Neural cell (in vitro differentiated cells): ENCODE measurements at regions not wholly inside any gene's neighbourhood (a gene's known extent, or its start where the extent isn't known, plus 50 kb on each side); places are given as distances from the start of the nearest gene placed in this dataset.
"Not testable (repeated sequence)": the region's sequence is repeated elsewhere in the genome, so short reads cannot be mapped to it uniquely, and the experiment has no call there.

Experiments used
- H2AFZ ChIP-seq: fragments of 200-600, 300-800 bp; sonication (generic), shearing (Covaris generic); 2 replicates; pipeline ENCODE4 v1.6.0; 2014; ENCODE audit warnings: low read depth, mild to moderate bottlenecking, antibody characterized with exemption, low read length, moderate library complexity
- H3F3A ChIP-seq: fragments of 200-600 bp; shearing (Covaris generic); 2 replicates; pipeline ENCODE4 v1.6.1; 2016; ENCODE audit warnings: mild to moderate bottlenecking, moderate library complexity, mixed read lengths, antibody characterized with exemption, low read length; ENCODE audit not compliant: insufficient read depth, poor library complexity, severe bottlenecking
- H3K27ac ChIP-seq: fragments of 200-600, 300-800 bp; sonication (generic), shearing (Covaris generic); 2 replicates; pipeline ENCODE4 v1.5.1; 2014; ENCODE audit warnings: mild to moderate bottlenecking, low read length, moderate library complexity
- H3K27me3 ChIP-seq: fragments of 300-800, 200-600 bp; sonication (generic), shearing (Covaris generic); 2 replicates; pipeline ENCODE4 v1.6.0; 2014; ENCODE audit warnings: mild to moderate bottlenecking, low read depth, low read length, moderate library complexity; ENCODE audit not compliant: insufficient read depth
- H3K36me3 ChIP-seq: fragments of 300-800, 200-600 bp; sonication (generic), shearing (Covaris generic); 2 replicates; pipeline ENCODE4 v1.5.1; 2014; ENCODE audit warnings: mild to moderate bottlenecking, antibody characterized with exemption, low read length, moderate library complexity; ENCODE audit not compliant: insufficient read depth
- H3K4me2 ChIP-seq: fragments of 300-800, 200-600 bp; sonication (generic), shearing (Covaris generic); 2 replicates; pipeline ENCODE4 v1.6.0; 2014; ENCODE audit warnings: mild to moderate bottlenecking, low read length
- H3K4me3 ChIP-seq: fragments of 300-800, 200-600 bp; sonication (generic), shearing (Covaris generic); 2 replicates; pipeline ENCODE4 v1.5.1; 2014; ENCODE audit warnings: mild to moderate bottlenecking, low read length, moderate library complexity
- H3K79me2 ChIP-seq: fragments of 200-600 bp; shearing (Covaris generic); replicated peaks from 2 replicates; pipeline ENCODE4 v1.6.0; 2014; ENCODE audit warnings: mild to moderate bottlenecking, low read length, moderate library complexity; ENCODE audit not compliant: insufficient read depth
- H3K9ac ChIP-seq: fragments of 300-800, 200-600 bp; sonication (generic), shearing (Covaris generic); 2 replicates; pipeline ENCODE4 v1.6.1; 2016; ENCODE audit warnings: mild to moderate bottlenecking, low read length, mixed read lengths
- H3K9me2 ChIP-seq: fragments of 200-600 bp; shearing (Covaris generic); 2 replicates; pipeline ENCODE4 v1.6.1; 2016; ENCODE audit warnings: mild to moderate bottlenecking, low read length, mixed read lengths; ENCODE audit not compliant: insufficient read depth
- H3K9me3 ChIP-seq: fragments of 200-600, 300-800 bp; sonication (generic), shearing (Covaris generic); 2 replicates; pipeline ENCODE4 v1.6.1; 2016; ENCODE audit warnings: mild to moderate bottlenecking, mixed run types, low read length, moderate library complexity, mixed read lengths
- H4K20me1 ChIP-seq: fragments of 200-600 bp; shearing (Covaris generic); 2 replicates; pipeline ENCODE4 v1.6.1; 2016; ENCODE audit warnings: mild to moderate bottlenecking, mixed run types; ENCODE audit not compliant: insufficient read depth
- EP300 ChIP-seq: fragments of 450-650 bp; conservative IDR thresholded peaks from 2 replicates; pipeline ENCODE4 v1.6.1; 2014; ENCODE audit warnings: antibody characterized with exemption, mild to moderate bottlenecking, moderate library complexity; ENCODE audit not compliant: poor library complexity, severe bottlenecking
- EZH2 ChIP-seq: fragments of 200-600, 300-800 bp; shearing (Covaris generic), sonication (generic); IDR thresholded peaks from 2 replicates; pipeline ENCODE4 v1.6.1; 2014; ENCODE audit warnings: antibody characterized with exemption, low read length, borderline replicate concordance, mild to moderate bottlenecking; ENCODE audit not compliant: insufficient read depth, poor library complexity, severe bottlenecking
- RAD21 ChIP-seq: fragments of 450-650 bp; conservative IDR thresholded peaks from 2 replicates; pipeline ENCODE4 v1.6.1; 2014; ENCODE audit warnings: antibody characterized with exemption, mild to moderate bottlenecking, moderate library complexity
- SMC3 ChIP-seq: fragments of 450-650 bp; conservative IDR thresholded peaks from 2 replicates; pipeline ENCODE4 v1.6.1; 2014; ENCODE audit warnings: antibody characterized with exemption, mild to moderate bottlenecking, moderate library complexity; ENCODE audit not compliant: poor library complexity
- TAF1 ChIP-seq: IDR thresholded peaks from 2 replicates; pipeline ENCODE4 v1.6.1; 2012; ENCODE audit warnings: low read depth
- TF ChIP-seq, protein P1 (sequence below): fragments of 450-650 bp; IDR thresholded peaks from 2 replicates; pipeline ENCODE4 v1.5.1; 2014; ENCODE audit warnings: antibody characterized with exemption, mild to moderate bottlenecking, moderate library complexity; ENCODE audit not compliant: poor library complexity, severe bottlenecking
- TF ChIP-seq, protein P2 (sequence below): IDR thresholded peaks from 2 replicates; pipeline ENCODE4 v1.6.1; 2012; ENCODE audit warnings: borderline replicate concordance

DNA sequence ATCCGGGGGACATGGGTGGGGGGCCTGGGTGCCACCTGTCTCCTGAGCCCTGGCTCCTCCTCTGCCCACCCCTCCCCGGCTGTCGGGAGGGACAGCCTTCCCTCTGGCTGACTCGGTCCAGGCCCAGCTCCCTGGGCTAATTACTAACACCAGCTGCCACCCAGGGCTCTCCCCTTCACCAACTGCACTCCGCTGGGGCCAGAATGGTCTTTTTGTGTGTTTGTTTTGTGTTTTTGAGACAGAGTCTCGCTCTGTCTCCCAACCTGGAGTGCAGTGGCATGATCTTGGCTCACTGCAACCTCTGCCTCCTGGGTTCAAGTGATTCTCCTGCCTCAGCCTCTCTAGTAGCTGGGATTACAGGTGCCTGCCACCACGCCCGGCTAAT, 126.9 kb upstream of the SMURF2 start:
- H3K4me2 ChIP-seq, H3F3A ChIP-seq, H3K4me3 ChIP-seq, H3K27me3 ChIP-seq, H3K79me2 ChIP-seq, H3K36me3 ChIP-seq, H3K9me3 ChIP-seq, H3K9me2 ChIP-seq, H2AFZ ChIP-seq, H4K20me1 ChIP-seq, H3K9ac ChIP-seq, H3K27ac ChIP-seq: not testable (repeated sequence)

DNA sequence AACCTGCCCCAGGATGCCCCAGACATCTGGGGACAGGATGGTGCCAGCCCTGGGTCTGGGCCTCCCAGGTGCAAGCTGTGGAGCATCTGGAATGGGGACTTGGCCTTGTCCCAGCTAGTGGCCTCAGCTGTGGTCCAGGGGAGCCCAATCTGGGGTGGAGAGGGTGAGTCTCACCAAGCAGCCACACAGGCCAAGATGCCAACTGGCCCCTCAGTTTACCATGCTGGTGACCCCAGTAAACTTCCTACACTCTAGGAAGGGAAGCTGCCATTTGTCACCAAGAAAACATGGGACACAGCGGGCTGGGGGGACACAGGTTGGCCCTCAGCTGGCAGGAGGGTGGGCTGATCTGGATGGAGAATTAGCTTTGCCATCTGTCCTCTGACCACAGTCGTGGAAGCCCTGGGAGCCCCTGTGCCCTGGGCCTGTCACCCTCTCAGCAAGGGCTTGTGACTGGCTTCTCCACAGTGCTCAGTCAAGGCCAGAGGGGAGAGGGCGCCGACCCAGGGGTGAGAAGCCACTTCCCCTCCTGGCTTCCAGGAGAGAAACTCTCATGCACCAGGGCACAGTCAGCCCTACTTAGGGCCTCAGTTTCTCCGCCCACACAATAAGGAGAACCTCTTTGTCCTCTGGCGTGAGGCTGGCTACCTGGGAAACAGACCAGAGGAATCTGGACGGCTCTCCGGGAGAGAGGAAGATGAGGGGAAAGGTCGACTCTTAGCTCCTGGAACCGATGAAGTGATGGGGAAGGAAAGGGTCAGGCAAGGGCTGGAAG, 126.4 kb upstream of the SMURF2 start:
- no peaks in the 10 kb centered on the region for H3K36me3 ChIP-seq

DNA sequence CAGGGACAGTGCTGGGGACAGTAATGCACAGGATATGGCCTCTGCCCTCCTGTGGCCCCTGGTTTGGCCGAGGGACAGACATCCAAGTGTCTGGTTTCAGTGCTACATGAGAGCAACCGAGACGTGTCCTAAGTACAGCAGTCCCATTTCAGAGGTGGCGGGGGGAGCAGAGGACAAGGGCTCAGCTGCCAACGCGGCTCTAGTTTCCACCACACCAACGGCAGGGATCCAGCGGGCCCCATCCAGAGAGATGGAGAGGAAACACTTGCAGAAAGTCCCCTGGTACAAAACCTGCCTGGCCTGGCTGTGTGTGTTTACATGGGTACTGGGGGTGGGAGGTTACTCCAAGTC, 125.8 kb upstream of the SMURF2 start:
- Histone ChIP-seq H3K9me2 (no peaks in the 10 kb centered on the region), H3K36me3 (no peaks in the 10 kb centered on the region), H3K27me3 (peaks cover under 1% of the 10 kb centered on the region), H3K79me2 (no peaks in the 10 kb centered on the region), H4K20me1 (no peaks in the 10 kb centered on the region), H2AFZ (no peak overlapping the region), H3K4me2 (no peak overlapping the region), H3F3A (no peaks in the 10 kb centered on the region), H3K9ac (no peak overlapping the region), H3K27ac (no peak overlapping the region), H3K9me3 (no peaks in the 10 kb centered on the region), H3K4me3 (no peak overlapping the region)
- no peak for TF ChIP-seq EZH2
- TF ChIP-seq SMC3 = no peak
- TF ChIP-seq, protein P1, sequence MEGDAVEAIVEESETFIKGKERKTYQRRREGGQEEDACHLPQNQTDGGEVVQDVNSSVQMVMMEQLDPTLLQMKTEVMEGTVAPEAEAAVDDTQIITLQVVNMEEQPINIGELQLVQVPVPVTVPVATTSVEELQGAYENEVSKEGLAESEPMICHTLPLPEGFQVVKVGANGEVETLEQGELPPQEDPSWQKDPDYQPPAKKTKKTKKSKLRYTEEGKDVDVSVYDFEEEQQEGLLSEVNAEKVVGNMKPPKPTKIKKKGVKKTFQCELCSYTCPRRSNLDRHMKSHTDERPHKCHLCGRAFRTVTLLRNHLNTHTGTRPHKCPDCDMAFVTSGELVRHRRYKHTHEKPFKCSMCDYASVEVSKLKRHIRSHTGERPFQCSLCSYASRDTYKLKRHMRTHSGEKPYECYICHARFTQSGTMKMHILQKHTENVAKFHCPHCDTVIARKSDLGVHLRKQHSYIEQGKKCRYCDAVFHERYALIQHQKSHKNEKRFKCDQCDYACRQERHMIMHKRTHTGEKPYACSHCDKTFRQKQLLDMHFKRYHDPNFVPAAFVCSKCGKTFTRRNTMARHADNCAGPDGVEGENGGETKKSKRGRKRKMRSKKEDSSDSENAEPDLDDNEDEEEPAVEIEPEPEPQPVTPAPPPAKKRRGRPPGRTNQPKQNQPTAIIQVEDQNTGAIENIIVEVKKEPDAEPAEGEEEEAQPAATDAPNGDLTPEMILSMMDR = no peak
- no peak for TF ChIP-seq RAD21
- TF ChIP-seq, protein P2, sequence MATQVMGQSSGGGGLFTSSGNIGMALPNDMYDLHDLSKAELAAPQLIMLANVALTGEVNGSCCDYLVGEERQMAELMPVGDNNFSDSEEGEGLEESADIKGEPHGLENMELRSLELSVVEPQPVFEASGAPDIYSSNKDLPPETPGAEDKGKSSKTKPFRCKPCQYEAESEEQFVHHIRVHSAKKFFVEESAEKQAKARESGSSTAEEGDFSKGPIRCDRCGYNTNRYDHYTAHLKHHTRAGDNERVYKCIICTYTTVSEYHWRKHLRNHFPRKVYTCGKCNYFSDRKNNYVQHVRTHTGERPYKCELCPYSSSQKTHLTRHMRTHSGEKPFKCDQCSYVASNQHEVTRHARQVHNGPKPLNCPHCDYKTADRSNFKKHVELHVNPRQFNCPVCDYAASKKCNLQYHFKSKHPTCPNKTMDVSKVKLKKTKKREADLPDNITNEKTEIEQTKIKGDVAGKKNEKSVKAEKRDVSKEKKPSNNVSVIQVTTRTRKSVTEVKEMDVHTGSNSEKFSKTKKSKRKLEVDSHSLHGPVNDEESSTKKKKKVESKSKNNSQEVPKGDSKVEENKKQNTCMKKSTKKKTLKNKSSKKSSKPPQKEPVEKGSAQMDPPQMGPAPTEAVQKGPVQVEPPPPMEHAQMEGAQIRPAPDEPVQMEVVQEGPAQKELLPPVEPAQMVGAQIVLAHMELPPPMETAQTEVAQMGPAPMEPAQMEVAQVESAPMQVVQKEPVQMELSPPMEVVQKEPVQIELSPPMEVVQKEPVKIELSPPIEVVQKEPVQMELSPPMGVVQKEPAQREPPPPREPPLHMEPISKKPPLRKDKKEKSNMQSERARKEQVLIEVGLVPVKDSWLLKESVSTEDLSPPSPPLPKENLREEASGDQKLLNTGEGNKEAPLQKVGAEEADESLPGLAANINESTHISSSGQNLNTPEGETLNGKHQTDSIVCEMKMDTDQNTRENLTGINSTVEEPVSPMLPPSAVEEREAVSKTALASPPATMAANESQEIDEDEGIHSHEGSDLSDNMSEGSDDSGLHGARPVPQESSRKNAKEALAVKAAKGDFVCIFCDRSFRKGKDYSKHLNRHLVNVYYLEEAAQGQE = no peak

More for the DNA sequence above, 126.4 kb upstream of the SMURF2 start:
- TF ChIP-seq, protein P2 = no peak
- TF ChIP-seq, protein P1 = no peak
- TF ChIP-seq TAF1 (no peak), RAD21 (no peak), SMC3 (no peak), EP300 (no peak)
- Histone ChIP-seq H3F3A (no peaks in the 10 kb centered on the region), H4K20me1 (no peaks in the 10 kb centered on the region), H3K4me2 (no peak overlapping the region), H3K27me3 (no peaks in the 10 kb centered on the region), H3K9me3 (no peaks in the 10 kb centered on the region), H3K9ac (no peak overlapping the region), H3K79me2 (no peaks in the 10 kb centered on the region), H3K9me2 (no peaks in the 10 kb centered on the region), H3K27ac (no peak overlapping the region), H2AFZ (no peak overlapping the region), H3K4me3 (no peak overlapping the region)
